Natural killer cell treated with Interleukin-12 subunit alpha and Interleukin-12 subunit beta and Interleukin-15 and Interleukin-18, amount 100 ng/mL, for 72 hours (primary cell): ENCODE measurements at regions not wholly inside any gene's neighbourhood (a gene's known extent, or its start where the extent isn't known, plus 50 kb on each side); places are given as distances from the start of the nearest gene placed in this dataset.

ENCODE experiments used
- ATAC-seq, 2 donors: fragments of 150-1000 bp; cut with Tn5 transposase in 1 of 2; sonication (Bioruptor Pico), chemical (Tn5 transposase) in 1 of 2; 2 replicates each; pipeline ENCODE4 v1.10.0; 2021
- DNase-seq: peaks from one replicate; pipeline ENCODE4 v3.0.0; 2022; ENCODE audit warnings: low spot score
- H3K27ac Mint-ChIP-seq, 2 donors: 1 replicate in 1 of 2; 2 replicates in 1 of 2; pipeline ENCODE4 v1.8.0; 2022; ENCODE audit warnings: mixed read lengths in 2 of 2, mild to moderate bottlenecking in 1 of 2, moderate library complexity in 1 of 2
- H3K27me3 Mint-ChIP-seq, 2 donors: 1 replicate in 1 of 2; 2 replicates in 1 of 2; pipeline ENCODE4 v1.8.0; 2022; ENCODE audit warnings: mixed read lengths in 2 of 2
- H3K36me3 Mint-ChIP-seq: one replicate; pipeline ENCODE4 v1.8.0; 2022; ENCODE audit warnings: mixed read lengths
- H3K4me1 Mint-ChIP-seq, 2 donors: 1 replicate in 1 of 2; 2 replicates in 1 of 2; pipeline ENCODE4 v1.8.0; 2022; ENCODE audit warnings: low read depth in 2 of 2, mixed read lengths in 2 of 2, mild to moderate bottlenecking in 1 of 2
- H3K4me3 Mint-ChIP-seq: one replicate; pipeline ENCODE4 v1.8.0; 2022; ENCODE audit warnings: mixed read lengths
- H3K9me3 Mint-ChIP-seq: 2 replicates; pipeline ENCODE4 v1.8.0; 2022; ENCODE audit warnings: mixed read lengths

GRCh38 chr4:122053186-122053585 is 98.9 kb upstream of the BLTP1 start:
- DNase-seq: no peak
- Mint-ChIP-seq H3K4me3 (no peak overlapping the region), H3K27ac (no peak overlapping the region)

GRCh38 chr4:122052677-122053076 is 99.5 kb upstream of the BLTP1 start:
- H3K27ac Mint-ChIP-seq: no peak overlapping the region
- H3K36me3 Mint-ChIP-seq: no peaks in the 10 kb centered on the region
- peaks cover 2 to 6% of the 10 kb centered on the region in 2 donors for H3K27me3 Mint-ChIP-seq
- DNase-seq (no peak), ATAC-seq (no peak)
- peaks cover 0 to 5% of the 10 kb centered on the region in 2 donors for H3K4me1 Mint-ChIP-seq
- H3K9me3 Mint-ChIP-seq: no peaks in the 10 kb centered on the region
- no peak overlapping the region for H3K4me3 Mint-ChIP-seq

More at GRCh38 chr4:122053186-122053585, 98.9 kb upstream of the BLTP1 start:
- H3K27me3 Mint-ChIP-seq: peaks cover 2 to 6% of the 10 kb centered on the region in 2 donors
- no peak for ATAC-seq
- H3K9me3 Mint-ChIP-seq: no peaks in the 10 kb centered on the region
- no peaks in the 10 kb centered on the region for H3K36me3 Mint-ChIP-seq
- H3K4me1 Mint-ChIP-seq: no peaks in the 10 kb centered on the region

- Mint-ChIP-seq H3K36me3 (no peaks in the 10 kb centered on the region), H3K9me3 (no peaks in the 10 kb centered on the region), H3K4me1 (peaks cover 0 to 5% of the 10 kb centered on the region in 2 donors), H3K27me3 (peaks cover 2 to 6% of the 10 kb centered on the region in 2 donors), H3K4me3 (no peak overlapping the region), H3K27ac (no peak overlapping the region)
- no peak for ATAC-seq
- DNase-seq: no peak
These were observed 99.0 kb upstream of the TRPC3 start for GRCh38 chr4:122050841-122051240.

- ATAC-seq (no peak), DNase-seq (no peak)
- Mint-ChIP-seq H3K9me3 (no peaks in the 10 kb centered on the region), H3K4me1 (peaks cover 0 to 5% of the 10 kb centered on the region in 2 donors), H3K27me3 (peaks cover 5 to 7% of the 10 kb centered on the region in 2 donors), H3K36me3 (no peaks in the 10 kb centered on the region), H3K27ac (no peak overlapping the region), H3K4me3 (no peak overlapping the region)
These were observed 95.9 kb upstream of the TRPC3 start for GRCh38 chr4:122047456-122048425.

GRCh38 chr4:122046255-122046654 is 94.4 kb upstream of the TRPC3 start:
- DNase-seq (no peak), ATAC-seq (no peak)
- Mint-ChIP-seq H3K4me3 (no peak overlapping the region), H3K27me3 (peaks cover 7 to 10% of the 10 kb centered on the region in 2 donors), H3K9me3 (no peaks in the 10 kb centered on the region), H3K36me3 (no peaks in the 10 kb centered on the region), H3K4me1 (peaks cover 0 to 5% of the 10 kb centered on the region in 2 donors), H3K27ac (no peak overlapping the region)

GRCh38 chr4:122045533-122045932 is 93.7 kb upstream of the TRPC3 start:
- Mint-ChIP-seq H3K36me3 (no peaks in the 10 kb centered on the region), H3K4me3 (no peak overlapping the region), H3K27me3 (peaks cover 7 to 15% of the 10 kb centered on the region in 2 donors), H3K4me1 (peaks cover 0 to 5% of the 10 kb centered on the region in 2 donors), H3K27ac (no peak overlapping the region), H3K9me3 (peaks cover under 1% of the 10 kb centered on the region)
- ATAC-seq: no peak
- DNase-seq: no peak

GRCh38 chr4:122044501-122044900 is 92.6 kb upstream of the TRPC3 start:
- H3K27me3 Mint-ChIP-seq: peaks cover 7 to 17% of the 10 kb centered on the region in 2 donors
- H3K4me3 Mint-ChIP-seq: no peak overlapping the region
- DNase-seq: no peak
- no peaks in the 10 kb centered on the region for H3K36me3 Mint-ChIP-seq
- H3K27ac Mint-ChIP-seq: no peak overlapping the region
- ATAC-seq: no peak
- peaks cover 0 to 5% of the 10 kb centered on the region in 2 donors for H3K4me1 Mint-ChIP-seq
- peaks cover 3% of the 10 kb centered on the region for H3K9me3 Mint-ChIP-seq

GRCh38 chr4:122041312-122041711 is 89.5 kb upstream of the TRPC3 start:
- Mint-ChIP-seq H3K9me3 (peaks cover 3% of the 10 kb centered on the region), H3K36me3 (no peaks in the 10 kb centered on the region), H3K27ac (no peak overlapping the region), H3K4me3 (no peak overlapping the region), H3K4me1 (no peaks in the 10 kb centered on the region), H3K27me3 (peaks cover 8 to 17% of the 10 kb centered on the region in 2 donors)
- DNase-seq: no peak
- no peak for ATAC-seq

- H3K4me3 Mint-ChIP-seq: no peak overlapping the region
- no peak overlapping the region for H3K27ac Mint-ChIP-seq
- peaks cover 3% of the 10 kb centered on the region for H3K9me3 Mint-ChIP-seq
- no peak for ATAC-seq
- H3K36me3 Mint-ChIP-seq: no peaks in the 10 kb centered on the region
- H3K27me3 Mint-ChIP-seq: peaks cover 15 to 21% of the 10 kb centered on the region in 2 donors
- H3K4me1 Mint-ChIP-seq: no peaks in the 10 kb centered on the region
- DNase-seq: no peak
These were observed 87.0 kb upstream of the TRPC3 start for GRCh38 chr4:122038896-122039295.

- no peak overlapping the region for H3K4me3 Mint-ChIP-seq
- H3K36me3 Mint-ChIP-seq: peaks cover 21% of the 10 kb centered on the region
These were observed 82.8 kb upstream of the TRPC3 start for GRCh38 chr4:122034619-122035018.

GRCh38 chr4:122027203-122027602 is 75.3 kb upstream of the TRPC3 start:
- peaks cover 17% of the 10 kb centered on the region for H3K36me3 Mint-ChIP-seq
- peaks cover 17 to 18% of the 10 kb centered on the region in 2 donors for H3K27me3 Mint-ChIP-seq
- no peaks in the 10 kb centered on the region for H3K4me1 Mint-ChIP-seq
- H3K9me3 Mint-ChIP-seq: peaks cover 13% of the 10 kb centered on the region
- DNase-seq (no peak), ATAC-seq (no peak)
- H3K27ac Mint-ChIP-seq: no peak overlapping the region
- no peak overlapping the region for H3K4me3 Mint-ChIP-seq

More at GRCh38 chr4:122034619-122035018, 82.8 kb upstream of the TRPC3 start:
- ATAC-seq (no peak), DNase-seq (no peak)
- Mint-ChIP-seq H3K27me3 (peaks cover 18 to 43% of the 10 kb centered on the region in 2 donors), H3K9me3 (peaks cover 15% of the 10 kb centered on the region), H3K27ac (no peak overlapping the region), H3K4me1 (no peaks in the 10 kb centered on the region)

GRCh38 chr4:122017296-122017695 is 65.4 kb upstream of the TRPC3 start:
- no peaks in the 10 kb centered on the region for H3K36me3 Mint-ChIP-seq
- H3K9me3 Mint-ChIP-seq: peaks cover 2% of the 10 kb centered on the region
- H3K27me3 Mint-ChIP-seq: peaks cover 14 to 32% of the 10 kb centered on the region in 2 donors
- ATAC-seq: no peak
- no peak overlapping the region for H3K27ac Mint-ChIP-seq
- no peaks in the 10 kb centered on the region for H3K4me1 Mint-ChIP-seq
- DNase-seq: no peak
- no peak overlapping the region for H3K4me3 Mint-ChIP-seq

- Mint-ChIP-seq H3K36me3 (no peaks in the 10 kb centered on the region), H3K9me3 (peaks cover 2% of the 10 kb centered on the region), H3K27ac (no peak overlapping the region), H3K4me1 (no peaks in the 10 kb centered on the region), H3K27me3 (peaks cover 25 to 39% of the 10 kb centered on the region in 2 donors), H3K4me3 (no peak overlapping the region)
- DNase-seq: no peak
- ATAC-seq: no peak
These were observed 63.3 kb upstream of the TRPC3 start for GRCh38 chr4:122015203-122015602.

- H3K36me3 Mint-ChIP-seq: no peaks in the 10 kb centered on the region
- H3K9me3 Mint-ChIP-seq: no peaks in the 10 kb centered on the region
- peaks cover 17 to 22% of the 10 kb centered on the region in 2 donors for H3K27me3 Mint-ChIP-seq
- ATAC-seq: no peak
- H3K4me1 Mint-ChIP-seq: no peaks in the 10 kb centered on the region
- no peak overlapping the region for H3K4me3 Mint-ChIP-seq
- no peak for DNase-seq
- no peak overlapping the region for H3K27ac Mint-ChIP-seq
These were observed 60.9 kb upstream of the TRPC3 start for GRCh38 chr4:122012735-122013134.
